Lower lobe of right lung (tissue), 2 donors: ENCODE measurements at regions not wholly inside any gene's neighbourhood (a gene's known extent, or its start where the extent isn't known, plus 50 kb on each side); places are given as distances from the start of the nearest gene placed in this dataset.

Experiments
- ATAC-seq, 2 donors: fragments of 200-7000 bp; cut with Tn5 transposase; one replicate each; pipeline ENCODE4 v1.9.1; 2020 to 2022; ENCODE audit warnings: mild to moderate bottlenecking in 2 of 2, moderate library complexity in 2 of 2
- DNase-seq: peaks from one replicate; pipeline ENCODE4 v3.0.0-alpha.2; 2020
- H3K27ac ChIP-seq: fragments of 200-600 bp; one replicate; pipeline ENCODE4 v1.8.0; 2022
- H3K27me3 ChIP-seq: fragments of 200-600 bp; one replicate; pipeline ENCODE4 v1.8.0; 2022; ENCODE audit warnings: low read depth
- H3K36me3 ChIP-seq: fragments of 200-600 bp; one replicate; pipeline ENCODE4 v1.8.0; 2022; ENCODE audit warnings: mild to moderate bottlenecking
- H3K4me1 ChIP-seq: fragments of 200-600 bp; one replicate; pipeline ENCODE4 v1.8.0; 2022
- H3K4me3 ChIP-seq: fragments of 200-600 bp; one replicate; pipeline ENCODE4 v1.8.0; 2022; ENCODE audit warnings: mild to moderate bottlenecking
- H3K9me3 ChIP-seq: fragments of 200-600 bp; one replicate; pipeline ENCODE4 v1.8.0; 2022
- CTCF ChIP-seq: fragments of 200-600 bp; IDR thresholded peaks from one replicate; pipeline ENCODE4 v1.8.0; 2022; ENCODE audit warnings: antibody characterized with exemption, mild to moderate bottlenecking
- intact Hi-C: fragments of 100-400 bp; cut with DNase I; formaldehyde crosslinking; loops from one replicate; pipeline ENCODE4 v1.11.0; 2022
- donor health status: DM: no; HTN: yes; CAD: no; lungs with severe emphysema.

- no peaks in the 10 kb centered on the region for H3K27me3 ChIP-seq
- intact Hi-C loops: no loop called here
- H3K4me1 ChIP-seq: no peaks in the 10 kb centered on the region
- H3K27ac ChIP-seq: no peak overlapping the region
- no peaks in the 10 kb centered on the region for H3K36me3 ChIP-seq
- H3K4me3 ChIP-seq: no peak overlapping the region
- no peak for ATAC-seq
- peak; percentile 35 for TF ChIP-seq CTCF
- no peak for DNase-seq
- H3K9me3 ChIP-seq: no peaks in the 10 kb centered on the region
Observed at GRCh38 chr14:30330445-30330844, 228.5 kb upstream of the G2E3 start.

GRCh38 chr14:30331030-30331429 is 227.9 kb upstream of the G2E3 start:
- H3K36me3 ChIP-seq: no peaks in the 10 kb centered on the region
- ATAC-seq (no peak), DNase-seq (no peak)
- no peak for TF ChIP-seq CTCF
- H3K27ac ChIP-seq: no peak overlapping the region
- H3K4me3 ChIP-seq: no peak overlapping the region
- intact Hi-C loops: no loop called here
- H3K9me3 ChIP-seq: no peaks in the 10 kb centered on the region
- no peaks in the 10 kb centered on the region for H3K27me3 ChIP-seq
- H3K4me1 ChIP-seq: no peaks in the 10 kb centered on the region

DNA sequence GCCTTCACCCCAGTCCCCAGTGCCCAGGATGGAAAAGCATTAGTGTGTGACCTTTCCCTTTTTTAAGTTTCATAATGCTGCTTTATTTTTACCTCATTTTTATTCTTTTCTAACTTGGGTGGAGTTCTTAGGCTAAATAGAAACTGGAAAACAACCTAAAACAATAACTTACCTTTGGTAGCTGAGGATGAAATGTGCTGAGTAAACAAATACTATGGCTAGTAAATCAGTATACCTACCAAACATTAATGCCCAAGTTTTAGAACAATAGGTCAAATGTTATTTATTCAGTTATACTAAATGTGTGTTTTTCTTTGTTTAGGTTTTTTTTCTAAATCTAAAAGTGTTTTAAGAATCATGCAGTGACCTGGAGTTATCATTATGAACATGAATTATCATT is 226.6 kb upstream of the G2E3 start:
- Histone ChIP-seq H3K9me3 (no peaks in the 10 kb centered on the region), H3K4me3 (no peak overlapping the region), H3K36me3 (no peaks in the 10 kb centered on the region), H3K27me3 (no peaks in the 10 kb centered on the region), H3K4me1 (no peaks in the 10 kb centered on the region), H3K27ac (no peak overlapping the region)
- TF ChIP-seq CTCF: no peak
- DNase-seq: no peak
- intact Hi-C loops: no loop called here
- ATAC-seq: no peak

DNA sequence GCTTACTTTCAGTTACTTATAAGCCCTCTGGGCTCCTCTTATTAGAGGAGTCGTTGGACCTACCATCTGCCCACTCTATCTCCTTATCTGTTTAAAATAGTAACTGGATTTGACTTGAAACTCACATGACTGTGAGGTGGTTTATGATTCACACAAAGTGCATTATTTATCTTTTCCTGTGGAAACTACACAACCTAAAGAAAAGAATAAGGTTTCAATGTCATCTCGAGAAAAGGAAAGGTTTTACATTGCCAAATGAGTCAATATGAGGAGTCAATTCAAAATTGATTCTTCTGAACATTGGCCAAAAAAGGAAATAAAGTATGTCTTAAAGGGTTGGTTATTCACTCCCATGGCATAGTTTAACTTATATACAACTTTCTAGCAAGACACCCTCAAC is 225.0 kb upstream of the G2E3 start:
- no peak for ATAC-seq
- TF ChIP-seq CTCF: no peak

DNA sequence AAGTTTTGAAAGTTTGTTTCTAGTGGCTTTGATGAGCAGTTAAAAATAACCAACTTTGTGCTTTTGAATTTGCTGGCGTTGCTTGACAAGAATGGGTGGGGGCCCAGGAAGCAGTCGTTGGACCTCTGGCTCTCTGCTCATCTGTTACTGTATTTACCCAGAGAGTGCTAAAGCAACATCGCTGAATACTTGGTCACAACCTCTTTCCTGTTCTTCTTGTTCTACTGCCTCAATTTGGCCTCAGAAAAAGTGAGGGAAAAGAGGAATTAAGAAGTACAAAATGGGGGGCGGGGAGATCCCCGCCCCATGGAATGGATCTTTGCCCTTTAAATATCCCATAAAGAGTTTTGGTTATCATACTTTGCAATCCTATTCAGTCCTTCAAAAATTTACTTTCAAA is 221.5 kb upstream of the G2E3 start:
- intact Hi-C loops: no loop called here
- no peak overlapping the region for H3K4me3 ChIP-seq
- no peak for TF ChIP-seq CTCF
- no peaks in the 10 kb centered on the region for H3K4me1 ChIP-seq
- no peaks in the 10 kb centered on the region for H3K9me3 ChIP-seq
- DNase-seq (no peak), ATAC-seq (no peak)
- H3K27me3 ChIP-seq: no peaks in the 10 kb centered on the region
- H3K27ac ChIP-seq: no peak overlapping the region
- no peaks in the 10 kb centered on the region for H3K36me3 ChIP-seq

More for the DNA sequence above, 225.0 kb upstream of the G2E3 start:
- H3K4me1 ChIP-seq: no peaks in the 10 kb centered on the region
- no peaks in the 10 kb centered on the region for H3K36me3 ChIP-seq
- H3K27me3 ChIP-seq: no peaks in the 10 kb centered on the region
- no peak for DNase-seq
- H3K27ac ChIP-seq: no peak overlapping the region
- no peaks in the 10 kb centered on the region for H3K9me3 ChIP-seq
- no peak overlapping the region for H3K4me3 ChIP-seq
- intact Hi-C loops: no loop called here

DNA sequence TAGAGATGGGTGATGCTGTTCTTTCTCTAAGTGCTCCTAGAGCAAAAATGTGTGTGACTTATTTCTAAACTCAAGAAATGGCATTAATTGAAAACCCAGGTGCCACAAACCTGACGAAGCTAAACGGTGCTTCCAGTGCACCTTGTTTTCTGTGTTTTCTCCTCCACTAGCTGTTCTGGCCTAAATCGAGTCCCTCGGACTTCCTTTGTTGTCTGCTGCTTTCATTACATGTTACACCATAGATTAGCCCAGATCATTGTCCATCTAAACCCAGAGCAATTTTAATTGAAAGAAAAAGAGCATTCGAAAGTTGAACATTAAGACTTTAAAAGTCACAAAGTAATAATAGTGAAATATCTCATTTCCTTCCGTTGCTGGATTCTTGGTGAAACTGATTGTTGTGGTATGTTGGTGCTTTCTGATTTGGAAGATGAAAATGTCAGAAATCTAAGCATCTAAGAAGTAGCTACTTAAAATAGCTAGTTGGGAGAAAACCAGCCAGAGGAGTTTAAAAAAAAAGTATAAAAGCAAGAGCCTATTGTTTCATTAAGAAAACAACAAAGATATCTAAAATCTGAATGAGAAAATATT is 219.6 kb upstream of the G2E3 start:
- Histone ChIP-seq H3K27ac (no peak overlapping the region), H3K27me3 (no peaks in the 10 kb centered on the region), H3K9me3 (no peaks in the 10 kb centered on the region), H3K4me1 (no peaks in the 10 kb centered on the region), H3K36me3 (no peaks in the 10 kb centered on the region), H3K4me3 (no peak overlapping the region)
- no peak for ATAC-seq
- no peak for TF ChIP-seq CTCF
- intact Hi-C loops: no loop called here
- DNase-seq: no peak
